Aorta (tissue), 5 donors: ENCODE measurements at regions not wholly inside any gene's neighbourhood (a gene's known extent, or its start where the extent isn't known, plus 50 kb on each side); places are given as distances from the start of the nearest gene placed in this dataset.

Experiments
- ATAC-seq: fragments of 200-7000 bp; cut with Tn5 transposase; one replicate; pipeline ENCODE4 v1.9.1; 2022; ENCODE audit warnings: moderate library complexity; ENCODE audit not compliant: low FRiP score
- DNase-seq, 2 donors: peaks; one replicate each; pipeline ENCODE4 v3.0.0-alpha.2; 2020
- H3K27ac ChIP-seq, 2 donors: one replicate each; pipeline ENCODE4 v1.5.1; 2013; ENCODE audit warnings: low read length in 2 of 2, mild to moderate bottlenecking in 2 of 2, moderate library complexity in 2 of 2, control low read depth in 1 of 2, inconsistent platforms in 1 of 2, low read depth in 1 of 2
- H3K27me3 ChIP-seq, 2 donors: one replicate each; pipeline ENCODE4 v1.6.1; 2013; ENCODE audit warnings: control low read depth in 1 of 2, low read length in 1 of 2, mild to moderate bottlenecking in 1 of 2, moderate library complexity in 1 of 2; ENCODE audit not compliant: insufficient read depth in 2 of 2, control insufficient read depth in 1 of 2
- H3K36me3 ChIP-seq, 2 donors: one replicate each; pipeline ENCODE4 v1.6.1; 2013; ENCODE audit warnings: control low read depth in 1 of 2, low read length in 1 of 2, mild to moderate bottlenecking in 1 of 2; ENCODE audit not compliant: insufficient read depth in 2 of 2, control insufficient read depth in 1 of 2
- H3K4me1 ChIP-seq, 2 donors: one replicate each; pipeline ENCODE4 v1.6.1; 2013; ENCODE audit warnings: low read length in 2 of 2, control low read depth in 1 of 2, mild to moderate bottlenecking in 1 of 2, moderate library complexity in 1 of 2; ENCODE audit not compliant: insufficient read depth in 2 of 2, control insufficient read depth in 1 of 2
- H3K4me3 ChIP-seq, 2 donors: one replicate each; pipeline ENCODE4 v1.5.1; 2013; ENCODE audit warnings: low read length in 2 of 2, control low read depth in 1 of 2, mild to moderate bottlenecking in 1 of 2
- H3K9me3 ChIP-seq: one replicate; pipeline ENCODE4 v1.6.1; 2013; ENCODE audit warnings: mild to moderate bottlenecking, low read length; ENCODE audit not compliant: control insufficient read depth
- WGBS, 2 donors: extraction: QIAGEN DNeasy Blood & Tissue Kit; methylation state at CpG; one replicate each; pipeline ENCODE4 v1.1.7; 2013; 5-methylcytosine and 5-hydroxymethylcytosine counted together
- intact Hi-C, 2 donors: fragments of 100-400 bp; cut with DNase I; formaldehyde crosslinking; loops; one replicate each; pipeline versions ENCODE4 v1.14.2 to v1.15.0; 2022
- donor health status: healthy with polysubstance abuse.
- donor health status: Bipolar disorder and iron deficiency.
- donor health status: DM: no; HTN: no; CAD: no.
- donor health status: DM: no; HTN: no; CAD: no.
- donor health status: DM: yes; HTN: yes; CAD: no.

DNA sequence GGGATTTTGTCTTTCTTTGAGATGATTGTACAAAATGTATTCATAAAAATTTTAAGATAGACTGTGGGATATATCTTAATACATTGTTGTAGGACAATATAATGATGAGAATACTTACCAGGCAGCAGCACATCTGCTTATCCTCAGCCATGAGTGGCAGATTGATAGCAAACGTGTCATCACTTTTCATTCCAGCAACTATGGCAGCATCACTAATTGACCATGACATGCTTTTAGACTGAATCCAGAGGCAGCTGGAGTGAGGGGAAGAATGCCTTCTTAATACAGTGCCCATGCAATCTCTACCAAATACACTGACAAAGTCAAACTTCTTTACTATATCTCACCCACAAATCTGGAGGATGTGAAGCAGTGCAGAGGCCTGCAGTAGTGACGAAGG, 755.2 kb upstream of the RAG2 start:
- DNase-seq (no peak), ATAC-seq (no peak)
- H3K27me3 ChIP-seq = no peaks in the 10 kb centered on the region
- H3K27ac ChIP-seq = no peak overlapping the region
- intact Hi-C loops = no loop called here
- no peaks in the 10 kb centered on the region for H3K4me1 ChIP-seq
- H3K9me3 ChIP-seq = no peaks in the 10 kb centered on the region
- H3K4me3 ChIP-seq = no peak overlapping the region
- WGBS, 2 donors = 63 to 64% methylated on average over 2 of the region's 2 CpGs
- no peaks in the 10 kb centered on the region for H3K36me3 ChIP-seq

DNA sequence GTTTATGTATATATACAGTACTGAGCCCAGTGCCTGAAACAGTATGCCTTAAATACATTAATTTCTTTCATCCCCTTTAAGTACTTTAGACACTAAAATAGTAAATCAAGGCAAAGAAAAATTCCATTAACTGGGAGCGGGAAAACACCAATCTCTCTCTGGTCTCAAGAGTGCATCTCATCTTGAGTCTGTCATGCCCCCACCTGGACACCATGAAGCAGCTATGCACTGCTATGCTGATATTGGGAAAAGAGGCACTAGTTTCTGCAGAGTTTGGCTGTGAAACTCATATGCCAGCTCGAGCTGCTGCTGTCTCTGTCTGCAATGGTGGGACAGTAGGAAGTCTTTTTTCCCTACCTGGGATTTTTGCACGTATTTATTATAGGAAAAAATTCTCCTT, 754.4 kb upstream of the RAG2 start:
- intact Hi-C loops = no loop called here
- Histone ChIP-seq H3K36me3 (no peaks in the 10 kb centered on the region), H3K9me3 (no peaks in the 10 kb centered on the region), H3K27ac (no peak overlapping the region), H3K27me3 (no peaks in the 10 kb centered on the region), H3K4me3 (no peak overlapping the region), H3K4me1 (no peaks in the 10 kb centered on the region)
- 56 to 61% methylated on average over 3 of the region's 3 CpGs for WGBS, 2 donors
- ATAC-seq (no peak), DNase-seq (no peak)

DNA sequence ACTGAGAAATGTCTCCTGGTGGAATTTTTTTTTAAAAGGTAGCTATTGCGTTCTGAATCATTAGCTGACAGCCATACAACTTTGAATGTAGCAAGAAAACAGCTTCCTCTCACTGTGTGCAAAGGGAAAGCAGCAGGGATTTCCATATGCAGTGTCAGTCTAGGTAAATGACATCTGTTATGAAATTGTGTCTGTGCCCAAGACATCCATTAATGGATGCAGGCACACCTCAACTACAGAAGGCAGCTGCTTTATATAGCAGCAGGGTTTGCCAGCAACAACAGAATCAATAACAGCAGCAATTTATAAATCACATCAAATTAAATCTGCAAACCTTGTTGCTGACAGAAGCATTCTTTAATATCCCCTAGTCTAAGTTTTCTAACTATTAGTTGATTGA, 745.3 kb upstream of the RAG2 start:
- no peak overlapping the region for H3K27ac ChIP-seq
- H3K9me3 ChIP-seq = no peaks in the 10 kb centered on the region
- H3K4me1 ChIP-seq = no peaks in the 10 kb centered on the region
- 58 to 61% methylated on average over 1 of the region's 1 CpG for WGBS, 2 donors
- no peaks in the 10 kb centered on the region for H3K27me3 ChIP-seq
- no peaks in the 10 kb centered on the region for H3K36me3 ChIP-seq
- no peak for DNase-seq
- ATAC-seq = no peak
- no peak overlapping the region for H3K4me3 ChIP-seq
- intact Hi-C loops = no loop called here

GRCh38 chr11:37336401-37336800, 738.4 kb upstream of the RAG2 start:
- Histone ChIP-seq H3K4me1 (no peaks in the 10 kb centered on the region), H3K27me3 (no peaks in the 10 kb centered on the region), H3K4me3 (no peak overlapping the region), H3K27ac (no peak overlapping the region), H3K36me3 (no peaks in the 10 kb centered on the region), H3K9me3 (no peaks in the 10 kb centered on the region)
- 96 to 97% methylated on average over 2 of the region's 2 CpGs for WGBS, 2 donors
- no peak for ATAC-seq
- no peak for DNase-seq
- intact Hi-C loops = no loop called here

- Histone ChIP-seq H3K4me1 (no peaks in the 10 kb centered on the region), H3K27me3 (no peaks in the 10 kb centered on the region), H3K4me3 (no peak overlapping the region), H3K9me3 (no peaks in the 10 kb centered on the region), H3K27ac (no peak overlapping the region), H3K36me3 (no peaks in the 10 kb centered on the region)
- intact Hi-C loops = no loop called here
- DNase-seq (no peak), ATAC-seq (no peak)
- WGBS, 2 donors = 72 to 90% methylated on average over 1 of the region's 1 CpG
These were observed 735.3 kb upstream of the RAG2 start for GRCh38 chr11:37333345-37333744.

- no peak for ATAC-seq
- no peaks in the 10 kb centered on the region for H3K36me3 ChIP-seq
- DNase-seq = no peak
- H3K4me1 ChIP-seq = no peaks in the 10 kb centered on the region
- intact Hi-C loops = no loop called here
- H3K27me3 ChIP-seq = no peaks in the 10 kb centered on the region
- no peak overlapping the region for H3K27ac ChIP-seq
- H3K9me3 ChIP-seq = no peaks in the 10 kb centered on the region
- H3K4me3 ChIP-seq = no peak overlapping the region
These were observed 725.8 kb upstream of the RAG2 start for GRCh38 chr11:37323843-37324242.

DNA sequence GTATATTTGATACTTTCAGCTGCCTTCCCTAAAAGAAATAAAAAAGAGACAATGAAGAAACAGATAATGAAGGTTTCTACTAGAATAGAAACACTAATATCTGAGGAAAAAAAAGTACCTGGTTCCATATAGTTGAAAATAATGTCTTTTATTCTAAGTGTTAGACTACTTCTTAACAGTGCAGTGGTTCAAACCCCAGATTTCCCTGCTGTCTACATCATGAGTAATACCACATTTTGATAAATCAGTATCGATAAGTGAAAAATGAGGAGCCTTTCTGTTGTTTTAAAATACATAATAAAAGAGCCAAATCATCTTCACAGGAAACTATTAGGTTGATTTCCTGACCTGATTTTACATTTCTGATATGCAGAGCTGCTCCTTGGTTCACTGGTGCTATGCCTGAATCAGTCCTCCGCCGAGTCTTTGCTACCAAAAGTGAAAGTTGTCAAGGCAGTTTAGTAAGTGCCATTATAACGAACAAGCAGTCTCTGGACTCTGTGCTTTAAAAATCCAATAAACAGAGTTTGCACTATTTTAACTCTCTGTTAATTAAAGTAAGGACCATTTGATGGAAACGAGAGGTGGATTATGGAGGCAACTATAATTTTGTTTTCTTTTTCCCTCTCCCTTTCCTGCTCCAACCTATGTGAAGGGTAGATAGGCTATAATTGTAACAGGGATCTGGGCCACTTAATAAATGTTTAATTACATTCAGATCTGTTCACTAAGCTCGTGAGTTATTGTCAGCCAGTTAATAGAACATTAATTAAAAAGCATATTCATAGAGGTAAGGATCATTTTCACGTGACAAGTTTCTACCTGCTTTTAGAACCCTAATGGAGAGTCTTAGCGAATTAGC, 724.5 kb upstream of the RAG2 start:
- intact Hi-C loops = no loop called here

DNA sequence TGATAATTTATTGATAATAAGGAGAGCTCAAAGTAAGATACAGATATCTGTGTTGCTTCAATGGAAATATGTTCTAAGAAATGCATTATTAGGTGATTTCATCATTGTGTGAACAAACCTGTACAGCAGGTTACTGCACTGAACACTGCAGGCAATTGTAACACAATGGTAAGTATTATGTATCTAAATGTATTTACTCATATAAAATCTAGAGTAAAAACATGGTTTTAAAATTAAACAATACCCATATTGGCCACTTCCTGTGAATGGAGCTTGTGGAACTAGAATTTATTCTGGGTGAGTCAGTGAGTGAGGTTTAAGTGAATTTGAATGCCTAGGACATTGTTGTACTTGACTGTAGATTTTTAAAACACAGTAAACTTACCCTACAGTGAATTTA, 722.9 kb upstream of the RAG2 start:
- intact Hi-C loops = no loop called here
- ATAC-seq = no peak
- H3K4me1 ChIP-seq = no peaks in the 10 kb centered on the region
- DNase-seq = no peak
- no peaks in the 10 kb centered on the region for H3K27me3 ChIP-seq
- H3K36me3 ChIP-seq = no peaks in the 10 kb centered on the region
- H3K4me3 ChIP-seq = no peak overlapping the region
- no peak overlapping the region for H3K27ac ChIP-seq
- no peaks in the 10 kb centered on the region for H3K9me3 ChIP-seq

More for the DNA sequence above, 724.5 kb upstream of the RAG2 start:
- no peak for DNase-seq
- WGBS, 2 donors = 73 to 74% methylated on average over 8 of the region's 8 CpGs
- Histone ChIP-seq H3K4me1 (no peaks in the 10 kb centered on the region), H3K36me3 (no peaks in the 10 kb centered on the region), H3K9me3 (no peaks in the 10 kb centered on the region), H3K27ac (no peak overlapping the region), H3K4me3 (no peak overlapping the region), H3K27me3 (no peaks in the 10 kb centered on the region)
- ATAC-seq = no peak

GRCh38 chr11:37317803-37318202, 719.8 kb upstream of the RAG2 start:
- no peaks in the 10 kb centered on the region for H3K9me3 ChIP-seq
- no peak overlapping the region for H3K4me3 ChIP-seq
- H3K4me1 ChIP-seq = no peaks in the 10 kb centered on the region
- DNase-seq = no peak
- WGBS, 2 donors = 65 to 68% methylated on average over 1 of the region's 1 CpG
- H3K36me3 ChIP-seq = no peaks in the 10 kb centered on the region
- no peaks in the 10 kb centered on the region for H3K27me3 ChIP-seq
- intact Hi-C loops = no loop called here
- no peak for ATAC-seq
- H3K27ac ChIP-seq = no peak overlapping the region
